Keratinocyte (primary cell): ENCODE measurements at regions not wholly inside any gene's neighbourhood (a gene's known extent, or its start where the extent isn't known, plus 50 kb on each side); places are given as distances from the start of the nearest gene placed in this dataset.

Source experiments
- DNase-seq: peaks from one replicate; pipeline ENCODE4 v3.0.0-alpha.2; 2011; ENCODE audit warnings: low read depth, missing footprints, low spot score
- FAIRE-seq: peaks from 2 replicates; lab custom pipeline; 2011; peaks lifted over from hg19 to GRCh38; lab: Jason Lieb, UNC
- H2AFZ ChIP-seq: 2 replicates; pipeline ENCODE4 v1.6.0; 2012; ENCODE audit warnings: low read length, control low read depth, inconsistent platforms; ENCODE audit not compliant: control insufficient read depth
- H3K27ac ChIP-seq: 2 replicates; pipeline ENCODE4 v1.5.1; 2011; ENCODE audit warnings: low read length; ENCODE audit not compliant: control insufficient read depth, insufficient read depth
- H3K27me3 ChIP-seq: 3 replicates; pipeline ENCODE4 v1.6.0; 2011; ENCODE audit warnings: low read length; ENCODE audit not compliant: control insufficient read depth, insufficient read depth; ENCODE audit errors: extremely low read depth
- H3K36me3 ChIP-seq, 2 experiments: 2 replicates in 1 of 2; 3 replicates in 1 of 2; pipeline ENCODE4 v1.5.1; 2011; ENCODE audit warnings: low read length in 2 of 2, mild to moderate bottlenecking in 1 of 2; ENCODE audit not compliant: control insufficient read depth in 2 of 2, insufficient read depth in 2 of 2; ENCODE audit errors: extremely low read depth in 1 of 2
- H3K4me1 ChIP-seq: 3 replicates; pipeline ENCODE4 v1.5.1; 2011; ENCODE audit warnings: low read length; ENCODE audit not compliant: control insufficient read depth, insufficient read depth; ENCODE audit errors: extremely low read depth
- H3K4me2 ChIP-seq: 3 replicates; pipeline ENCODE4 v1.6.0; 2011; ENCODE audit warnings: low read depth, low read length; ENCODE audit not compliant: control insufficient read depth, insufficient read depth; ENCODE audit errors: extremely low read depth
- H3K4me3 ChIP-seq, 3 experiments: fragments of 200-600 bp in 1 of 3; sonication (generic) in 1 of 3; 2 replicates in 2 of 3; 3 replicates in 1 of 3; pipeline ENCODE4 v1.5.1; 2011 to 2016; ENCODE audit warnings: low read length in 3 of 3, mild to moderate bottlenecking in 3 of 3, control low read depth in 2 of 3, inconsistent platforms in 1 of 3, low read depth in 1 of 3, mixed read lengths in 1 of 3, mixed run types in 1 of 3, moderate library complexity in 1 of 3; ENCODE audit not compliant: control insufficient read depth in 2 of 3, insufficient read depth in 2 of 3; ENCODE audit errors: extremely low read depth in 1 of 3
- H3K79me2 ChIP-seq: 2 replicates; pipeline ENCODE4 v1.6.0; 2012; ENCODE audit warnings: low read length; ENCODE audit not compliant: control insufficient read depth, insufficient read depth
- H3K9ac ChIP-seq: 3 replicates; pipeline ENCODE4 v1.6.0; 2011; ENCODE audit warnings: low read length; ENCODE audit not compliant: control insufficient read depth, insufficient read depth; ENCODE audit errors: extremely low read depth
- H3K9me1 ChIP-seq: 3 replicates; pipeline ENCODE4 v1.6.0; 2011; ENCODE audit warnings: low read length; ENCODE audit not compliant: control insufficient read depth, insufficient read depth; ENCODE audit errors: extremely low read depth
- H3K9me3 ChIP-seq: 2 replicates; pipeline ENCODE4 v1.5.1; 2012; ENCODE audit warnings: low read depth, low read length; ENCODE audit not compliant: control insufficient read depth
- H4K20me1 ChIP-seq: 3 replicates; pipeline ENCODE4 v1.6.0; 2011; ENCODE audit warnings: low read length; ENCODE audit not compliant: control insufficient read depth, insufficient read depth; ENCODE audit errors: extremely low read depth
- EZH2 ChIP-seq: IDR thresholded peaks from one replicate; pipeline ENCODE4 v1.6.1; 2012; ENCODE audit warnings: inconsistent platforms, mild to moderate bottlenecking, low read length, moderate library complexity
- dilution Hi-C: fragments of 300-500 bp; cut with MboI; formaldehyde crosslinking; loops from one replicate; pipeline ENCODE4 v1.7.0; 2020; ENCODE audit warnings: low sequenced_read_pairs; ENCODE audit not compliant: extremely low pct_ligation_motif_present
- TF ChIP-seq, protein P1 (sequence below), 3 experiments: IDR thresholded peaks in 1 of 3; conservative IDR thresholded peaks in 1 of 3; optimal IDR thresholded peaks in 1 of 3; 2 replicates in 2 of 3; 3 replicates in 1 of 3; pipeline versions ENCODE3 to v1.5.1; 2011; ENCODE audit warnings: low read length in 3 of 3, mild to moderate bottlenecking in 3 of 3, moderate library complexity in 2 of 3, control low read depth in 1 of 3, inconsistent platforms in 1 of 3; ENCODE audit not compliant: insufficient read depth in 2 of 3; ENCODE audit errors: extremely low read depth in 1 of 3

DNA sequence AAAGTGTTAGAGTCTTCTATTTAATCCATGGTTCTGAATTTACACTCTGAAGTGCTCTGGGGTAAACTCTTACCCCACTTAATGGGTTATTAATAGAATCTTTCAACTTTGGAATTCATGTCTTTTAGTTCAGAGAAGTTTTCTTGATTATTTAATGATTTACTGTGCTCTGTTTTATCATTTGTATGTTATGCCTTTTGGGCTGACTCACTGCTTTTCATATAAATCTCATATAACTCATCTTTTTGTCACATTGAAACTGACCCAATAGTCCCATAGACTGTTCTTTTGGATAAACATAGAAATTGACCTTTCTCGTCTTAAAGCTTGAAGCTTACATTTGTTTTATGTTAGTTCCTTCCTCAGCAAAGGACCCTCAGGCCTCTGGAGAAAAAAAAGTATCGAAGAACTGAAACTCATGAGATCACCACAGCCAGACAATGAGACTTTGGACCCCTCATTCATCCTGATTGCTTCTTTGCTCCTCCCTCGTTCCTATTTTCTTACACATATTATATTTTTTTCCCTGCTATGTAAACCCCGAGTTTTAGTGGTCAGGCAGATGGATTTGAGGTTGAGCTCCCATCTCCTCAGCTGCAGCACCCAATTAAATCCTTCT lies 229.1 kb upstream of the CBLB start:
- FAIRE-seq (no peak), DNase-seq (no peak)
- Histone ChIP-seq H2AFZ (no peak overlapping the region), H3K4me3 (no peak overlapping the region), H3K4me1 (no peaks in the 10 kb centered on the region), H3K9me1 (no peaks in the 10 kb centered on the region), H3K9ac (no peak overlapping the region), H3K27me3 (no peaks in the 10 kb centered on the region), H3K4me2 (no peak overlapping the region), H3K9me3 (no peaks in the 10 kb centered on the region), H3K79me2 (no peaks in the 10 kb centered on the region), H3K36me3 (no peaks in the 10 kb centered on the region), H4K20me1 (no peaks in the 10 kb centered on the region), H3K27ac (no peak overlapping the region)
- dilution Hi-C loops, result no loop called here
- no peak for TF ChIP-seq EZH2
- TF ChIP-seq, protein P1, sequence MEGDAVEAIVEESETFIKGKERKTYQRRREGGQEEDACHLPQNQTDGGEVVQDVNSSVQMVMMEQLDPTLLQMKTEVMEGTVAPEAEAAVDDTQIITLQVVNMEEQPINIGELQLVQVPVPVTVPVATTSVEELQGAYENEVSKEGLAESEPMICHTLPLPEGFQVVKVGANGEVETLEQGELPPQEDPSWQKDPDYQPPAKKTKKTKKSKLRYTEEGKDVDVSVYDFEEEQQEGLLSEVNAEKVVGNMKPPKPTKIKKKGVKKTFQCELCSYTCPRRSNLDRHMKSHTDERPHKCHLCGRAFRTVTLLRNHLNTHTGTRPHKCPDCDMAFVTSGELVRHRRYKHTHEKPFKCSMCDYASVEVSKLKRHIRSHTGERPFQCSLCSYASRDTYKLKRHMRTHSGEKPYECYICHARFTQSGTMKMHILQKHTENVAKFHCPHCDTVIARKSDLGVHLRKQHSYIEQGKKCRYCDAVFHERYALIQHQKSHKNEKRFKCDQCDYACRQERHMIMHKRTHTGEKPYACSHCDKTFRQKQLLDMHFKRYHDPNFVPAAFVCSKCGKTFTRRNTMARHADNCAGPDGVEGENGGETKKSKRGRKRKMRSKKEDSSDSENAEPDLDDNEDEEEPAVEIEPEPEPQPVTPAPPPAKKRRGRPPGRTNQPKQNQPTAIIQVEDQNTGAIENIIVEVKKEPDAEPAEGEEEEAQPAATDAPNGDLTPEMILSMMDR (optimal IDR thresholded peaks at IDR 0.05 in 1 of 3, IDR thresholded peaks at IDR 0.05 in 1 of 3, conservative IDR thresholded peaks at IDR 0.05 in 1 of 3; ENCODE audit: extremely low read depth in 1 of 3, insufficient read depth in 2 of 3, low read length in 3 of 3), result no peak

DNA sequence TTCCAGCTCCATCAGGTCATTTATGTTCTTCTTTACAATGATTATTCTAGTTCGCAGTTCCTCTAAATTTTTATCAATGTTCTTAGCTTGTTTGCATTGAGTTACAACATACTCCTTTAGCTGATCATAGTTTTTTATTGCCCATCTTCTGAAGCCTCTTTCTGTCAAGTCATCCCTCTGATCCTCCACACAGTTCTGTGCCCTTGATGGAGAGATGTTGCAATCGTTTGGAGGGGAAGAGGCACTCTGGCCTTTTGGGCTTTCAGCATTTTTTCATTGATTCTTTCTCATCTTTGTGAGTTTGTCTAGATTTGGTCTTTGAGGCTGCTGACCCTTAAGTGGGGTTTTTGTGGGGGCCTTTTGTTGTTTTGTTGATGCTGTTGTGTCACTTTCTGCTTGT lies 234.6 kb upstream of the CBLB start:
- Histone ChIP-seq H3K9me3 (no peaks in the 10 kb centered on the region), H3K36me3 (no peaks in the 10 kb centered on the region), H3K27me3 (no peaks in the 10 kb centered on the region), H3K9ac (no peak overlapping the region), H3K4me3 (no peak overlapping the region), H3K4me2 (no peak overlapping the region), H3K9me1 (no peaks in the 10 kb centered on the region), H2AFZ (no peak overlapping the region), H3K4me1 (no peaks in the 10 kb centered on the region), H3K27ac (no peak overlapping the region), H3K79me2 (no peaks in the 10 kb centered on the region), H4K20me1 (no peaks in the 10 kb centered on the region)
- DNase-seq (no peak), FAIRE-seq (no peak)
- dilution Hi-C loops, result no loop called here
- TF ChIP-seq, protein P1 (optimal IDR thresholded peaks at IDR 0.05 in 1 of 3, IDR thresholded peaks at IDR 0.05 in 1 of 3, conservative IDR thresholded peaks at IDR 0.05 in 1 of 3; ENCODE audit: extremely low read depth in 1 of 3, insufficient read depth in 2 of 3, low read length in 3 of 3), result no peak
- no peak for TF ChIP-seq EZH2
